Upper lobe of left lung (tissue), 4 donors: ENCODE measurements at regions not wholly inside any gene's neighbourhood (a gene's known extent, or its start where the extent isn't known, plus 50 kb on each side); places are given as distances from the start of the nearest gene placed in this dataset.

Source experiments
- CTCF ChIP-seq, 6 experiments: fragments of 450-650 bp in 4 of 6; fragments of 200-600 bp in 2 of 6; sonication (generic) in 2 of 6; IDR thresholded peaks; one replicate each; pipeline ENCODE4 v1.5.1; 2016 to 2019; ENCODE audit warnings: antibody characterized with exemption in 6 of 6
- EP300 ChIP-seq, 4 donors: sonication (generic); formaldehyde crosslinking; IDR thresholded peaks; one replicate each; pipeline ENCODE4 v1.5.1; 2017; ENCODE audit warnings: antibody characterized with exemption in 4 of 4, control low read depth in 2 of 4
- POLR2A ChIP-seq, 4 donors: fragments of 450-650 bp; IDR thresholded peaks; one replicate each; pipeline ENCODE4 v1.5.1; 2016 to 2017; ENCODE audit warnings: antibody characterized with exemption in 4 of 4, mild to moderate bottlenecking in 2 of 4
- POLR2AphosphoS5 ChIP-seq, 2 donors: sonication (generic); formaldehyde crosslinking; IDR thresholded peaks; one replicate each; pipeline ENCODE4 v1.5.1; 2017; ENCODE audit warnings: antibody characterized with exemption in 2 of 2

- no peak for TF ChIP-seq POLR2A (IDR thresholded peaks at IDR 0.05)
- TF ChIP-seq POLR2AphosphoS5 (IDR thresholded peaks at IDR 0.05): no peak
- TF ChIP-seq CTCF (IDR thresholded peaks at IDR 0.05): no peak
- no peak for TF ChIP-seq EP300 (IDR thresholded peaks at IDR 0.05)
Observed at GRCh38 chr14:54121466-54122027, 164.9 kb upstream of the BMP4 start.
